Activated CD4-positive, alpha-beta T cell treated with anti-CD3 and anti-CD28 coated beads, Interleukin-2, amount 50 U/mL, for 48 hours (primary cell): ENCODE measurements at regions not wholly inside any gene's neighbourhood (a gene's known extent, or its start where the extent isn't known, plus 50 kb on each side); places are given as distances from the start of the nearest gene placed in this dataset.
"Not testable (repeated sequence)": the region's sequence is repeated elsewhere in the genome, so short reads cannot be mapped to it uniquely, and the experiment has no call there.

Source experiments
- DNase-seq, 2 experiments: peaks; one replicate each; pipeline ENCODE4 v3.0.0-alpha.2; 2020

DNA sequence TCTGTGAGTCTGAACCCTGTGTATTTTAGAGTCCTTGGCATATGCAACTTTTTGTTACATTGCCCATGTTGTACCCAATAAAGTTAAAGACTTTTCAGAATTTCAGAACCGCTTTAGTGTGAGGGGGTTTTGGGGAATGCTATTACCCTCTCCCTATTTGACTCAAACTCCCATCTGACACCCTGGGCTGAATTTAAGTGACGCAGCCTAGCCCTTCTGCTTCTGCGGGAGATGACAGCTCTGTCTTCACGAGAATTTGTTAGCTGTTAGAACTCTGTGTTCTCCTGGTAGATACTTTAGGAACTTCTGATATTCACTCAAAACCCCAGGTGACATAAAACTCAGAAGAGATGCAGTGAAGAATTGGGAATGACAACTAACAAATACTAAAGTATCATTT is 500.6 kb upstream of the ID4 start:
- DNase-seq: no peak

GRCh38 chr6:19337101-19337500 is 500.1 kb upstream of the ID4 start:
- DNase-seq: no peak

DNA sequence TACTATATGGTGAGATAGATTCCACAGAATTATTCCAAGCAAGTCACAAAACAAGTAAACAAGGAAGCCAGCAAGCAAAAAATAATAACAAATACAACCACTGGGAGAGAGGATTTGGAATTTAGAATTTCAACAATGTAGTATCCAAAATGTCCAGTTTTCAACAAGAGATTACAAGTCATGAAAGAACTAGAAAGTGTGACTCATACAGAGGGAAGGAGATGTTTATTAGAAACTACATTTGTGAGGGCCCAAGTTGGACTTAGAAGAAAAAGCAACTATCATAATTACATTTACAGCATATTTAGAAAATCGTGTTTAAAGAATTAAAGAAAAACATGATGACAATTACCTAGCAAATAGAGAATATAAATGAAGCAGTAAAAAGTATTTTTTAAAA is 494.6 kb upstream of the ID4 start:
- no peak for DNase-seq

DNA sequence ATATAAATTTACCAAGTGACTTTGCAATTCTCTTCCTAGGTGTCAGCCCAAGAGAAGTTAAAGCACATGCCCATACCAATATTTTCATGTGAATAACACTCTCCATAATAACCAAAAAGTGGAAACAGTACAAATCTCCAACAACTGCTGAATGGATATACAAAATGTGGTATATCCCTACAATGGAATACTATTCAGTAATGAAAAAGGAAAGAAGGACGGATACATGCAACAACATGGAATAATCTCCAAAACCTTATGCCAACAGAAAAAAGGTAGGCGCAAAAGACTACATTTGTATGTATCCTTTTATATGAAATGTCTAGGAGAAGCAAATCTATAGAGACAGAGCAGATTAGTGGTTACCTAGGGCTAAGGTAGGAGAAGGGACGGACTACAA is 487.7 kb upstream of the ID4 start:
- DNase-seq: no peak

GRCh38 chr6:19354181-19354580 is 483.0 kb upstream of the ID4 start:
- no peak for DNase-seq

- DNase-seq: no peak
Measured at GRCh38 chr6:19356692-19357091, 480.5 kb upstream of the ID4 start.

- no peak for DNase-seq
Measured at GRCh38 chr6:19362396-19362795, 474.8 kb upstream of the ID4 start.

- no peak for DNase-seq
Measured at GRCh38 chr6:19368511-19368910, 468.7 kb upstream of the ID4 start.

DNA sequence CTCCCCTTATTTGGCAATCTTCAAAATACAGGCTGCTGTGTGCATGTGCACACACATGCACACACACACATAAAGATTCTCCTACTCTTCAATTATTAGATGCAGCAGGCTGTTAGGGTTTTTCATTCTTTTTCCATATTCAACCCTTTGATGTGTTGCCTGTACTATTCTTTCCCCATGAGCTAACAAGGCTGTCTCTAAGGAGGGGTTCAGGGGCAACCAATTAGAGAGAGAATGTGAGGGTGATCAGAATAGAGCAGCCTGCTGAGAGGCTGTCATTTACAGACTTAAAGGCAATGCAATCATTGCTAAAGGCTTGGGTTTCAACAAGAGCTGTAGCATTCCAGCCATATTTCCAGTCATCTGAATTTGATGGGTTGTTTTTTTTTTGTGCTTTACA is 467.4 kb upstream of the ID4 start:
- DNase-seq: no peak

- DNase-seq: no peak
Measured at GRCh38 chr6:19370831-19371230, 466.3 kb upstream of the ID4 start.

DNA sequence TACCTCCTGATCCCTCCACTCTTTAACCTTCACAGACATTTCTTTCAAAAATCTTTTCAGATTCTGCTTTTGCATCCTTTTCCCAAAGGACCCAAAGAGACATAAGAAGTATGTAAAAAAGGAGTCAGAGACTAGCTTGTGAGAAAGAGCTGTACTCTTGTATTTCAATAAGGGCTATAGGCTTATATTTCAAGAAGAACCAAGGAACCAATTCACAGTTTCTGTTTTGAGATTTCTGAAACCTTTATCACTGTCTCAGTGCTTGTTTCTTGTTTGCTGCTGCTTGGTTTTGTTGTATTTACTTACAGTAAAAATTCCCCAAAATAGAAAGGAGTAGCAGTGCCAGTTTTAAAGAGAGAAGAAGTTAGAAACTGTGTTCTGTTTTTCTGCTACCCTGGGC is 461.6 kb upstream of the ID4 start:
- DNase-seq: no peak

- DNase-seq: no peak
Measured at GRCh38 chr6:19377722-19378121, 459.4 kb upstream of the ID4 start.

GRCh38 chr6:19380293-19380692 is 456.9 kb upstream of the ID4 start:
- no peak for DNase-seq

- no peak for DNase-seq
Measured at GRCh38 chr6:19382676-19383075, 454.5 kb upstream of the ID4 start.

DNA sequence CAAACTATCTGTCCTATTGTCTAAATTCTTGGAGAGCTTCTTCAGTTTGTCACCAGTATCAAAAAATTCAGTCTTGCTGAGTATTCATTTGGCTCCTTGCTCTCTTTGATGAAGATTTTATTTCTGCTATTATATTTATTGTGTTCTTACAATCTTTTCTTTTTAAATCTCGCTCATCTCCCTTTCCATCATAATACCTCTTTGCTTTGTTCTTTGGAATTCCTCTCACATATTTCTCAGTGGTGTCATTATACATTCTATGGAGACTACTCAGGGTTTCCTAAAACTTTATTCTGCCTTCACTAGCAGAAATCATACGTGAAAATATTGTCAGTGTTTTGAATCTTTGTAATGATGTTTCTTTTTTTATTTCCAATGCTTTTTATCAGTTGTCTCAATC is 445.2 kb upstream of the ID4 start:
- DNase-seq: no peak

- no peak for DNase-seq
Measured at GRCh38 chr6:19394051-19394450, 443.1 kb upstream of the ID4 start.

DNA sequence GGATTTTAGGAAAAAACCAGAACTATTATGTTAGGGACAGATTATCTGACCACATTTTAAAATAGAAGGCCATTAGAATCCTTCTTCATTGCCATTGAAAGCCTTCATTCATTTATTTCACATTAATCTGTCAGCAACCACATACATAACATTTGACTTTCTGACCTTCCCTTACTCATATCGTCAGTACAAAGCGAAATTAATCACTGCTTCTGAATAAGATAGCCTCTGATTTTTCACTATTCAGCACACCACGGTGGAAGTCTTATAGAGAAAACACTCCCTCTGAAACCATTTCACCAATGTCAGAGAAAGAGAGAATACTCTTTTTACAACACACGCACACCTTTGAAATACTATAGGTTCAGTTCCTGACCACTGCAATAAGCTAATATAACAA is 442.5 kb upstream of the ID4 start:
- DNase-seq: no peak

DNA sequence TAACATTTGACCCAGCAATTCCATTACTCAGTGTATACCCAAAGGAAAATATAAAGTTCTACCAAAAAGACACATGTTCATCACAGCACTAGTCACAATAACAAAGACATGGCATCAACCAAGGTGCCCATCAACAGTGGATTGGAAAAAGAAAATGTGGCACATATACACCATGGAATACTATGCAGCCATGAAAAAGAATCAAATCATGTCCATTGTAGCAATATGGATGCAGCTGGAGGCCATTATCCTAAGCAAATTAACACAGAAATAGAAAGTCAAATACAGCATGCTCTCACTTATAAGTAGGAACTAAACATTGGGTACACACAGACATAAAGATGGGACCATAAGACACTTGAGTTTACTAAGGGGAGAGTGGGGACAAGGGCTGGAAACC is 441.9 kb upstream of the ID4 start:
- DNase-seq: no peak

DNA sequence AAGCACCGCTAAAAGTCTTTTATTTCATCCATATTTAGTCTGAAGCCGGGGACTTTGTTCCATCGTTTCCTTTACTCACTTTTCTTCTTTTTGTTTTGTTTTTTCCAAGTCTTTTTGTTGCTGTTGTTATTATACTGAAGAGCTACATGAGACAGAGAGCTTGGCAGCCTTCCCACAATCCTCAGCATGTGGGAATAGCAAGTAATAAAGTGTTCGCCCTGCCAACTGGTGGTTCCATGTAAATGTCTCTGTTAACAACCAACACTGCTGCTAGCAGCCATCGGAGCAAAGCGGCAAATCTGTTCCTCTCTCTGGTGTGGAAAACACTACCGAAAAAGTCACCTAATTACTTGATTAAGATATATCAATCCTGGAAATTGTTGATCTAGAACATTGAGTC is 437.8 kb upstream of the ID4 start:
- DNase-seq: no peak

DNA sequence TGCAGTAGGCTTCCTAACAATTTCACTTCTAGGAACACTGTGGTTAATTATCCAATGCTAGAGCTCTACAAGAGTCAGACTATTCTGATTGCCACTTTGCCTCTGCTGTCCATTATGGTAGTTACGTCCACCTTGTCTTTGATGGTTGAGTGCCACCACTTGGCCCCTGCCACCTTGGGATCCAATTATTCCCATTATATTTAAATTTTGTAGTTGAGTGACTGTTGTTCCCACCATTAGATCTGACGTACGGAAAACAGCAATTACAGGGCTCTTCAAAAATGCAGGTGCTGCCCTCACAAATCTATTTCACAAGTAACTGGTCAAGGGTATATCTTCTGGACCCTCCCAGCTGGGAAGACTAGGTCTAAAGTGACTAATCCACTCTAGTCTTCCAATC is 432.3 kb upstream of the ID4 start:
- not testable (repeated sequence) for DNase-seq

DNA sequence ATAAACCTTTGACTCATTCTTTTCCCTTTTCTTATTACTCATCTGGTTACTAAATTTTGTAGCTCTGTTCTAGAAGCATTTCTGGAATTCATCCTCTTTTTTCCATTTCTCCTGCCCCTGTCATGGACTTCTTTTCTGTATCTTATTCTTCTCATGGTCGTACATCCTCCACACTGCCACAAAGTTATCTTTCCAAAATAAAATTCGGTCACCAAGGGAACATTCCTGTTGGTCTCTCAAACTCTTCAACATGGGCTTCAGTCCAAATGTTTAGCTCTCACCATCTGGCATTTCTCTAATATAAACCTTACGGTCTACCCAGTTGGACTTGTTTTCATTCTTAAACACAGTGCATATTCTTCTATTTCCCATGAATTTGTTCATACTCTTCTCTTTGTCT is 428.8 kb upstream of the ID4 start:
- DNase-seq: no peak

DNA sequence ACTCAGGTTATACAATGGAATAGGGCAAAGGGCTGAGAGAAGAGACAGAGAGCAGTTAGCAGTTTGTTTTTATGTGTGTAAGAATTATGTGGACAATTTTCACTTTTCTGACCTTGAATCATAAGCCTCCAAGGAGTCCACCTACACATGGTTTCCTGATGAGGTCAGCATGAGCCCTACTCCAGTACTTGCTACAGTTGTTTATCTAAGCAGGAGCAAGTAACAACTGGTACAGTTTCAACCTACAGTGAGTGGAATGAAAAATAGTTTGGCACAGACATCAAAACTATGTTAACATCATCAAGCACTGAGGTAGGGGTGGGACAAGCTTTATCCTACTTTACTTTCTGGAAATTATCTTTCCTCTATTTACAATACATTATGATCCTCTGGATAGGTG is 426.7 kb upstream of the ID4 start:
- no peak for DNase-seq

DNA sequence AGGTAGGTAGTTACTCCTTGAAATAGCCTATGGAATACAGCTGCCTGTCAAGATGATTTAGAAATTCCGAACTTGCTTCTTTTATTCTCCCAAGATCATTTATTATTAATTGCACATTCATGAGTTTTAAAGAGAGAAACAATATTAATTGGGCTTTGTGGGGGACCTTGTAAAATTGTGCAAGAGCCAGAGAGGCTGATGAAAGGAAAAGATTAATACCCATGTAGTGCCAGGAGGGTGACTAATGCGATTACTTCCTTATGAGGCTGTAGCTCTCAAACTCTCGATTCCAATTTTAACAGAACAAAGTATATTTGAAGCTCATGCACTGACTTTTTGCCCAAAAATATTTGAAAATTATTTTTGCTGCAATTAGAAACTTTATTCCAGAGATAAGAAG is 423.8 kb upstream of the ID4 start:
- no peak for DNase-seq

- DNase-seq: no peak
Measured at GRCh38 chr6:19415605-19416326, 421.4 kb upstream of the ID4 start.

DNA sequence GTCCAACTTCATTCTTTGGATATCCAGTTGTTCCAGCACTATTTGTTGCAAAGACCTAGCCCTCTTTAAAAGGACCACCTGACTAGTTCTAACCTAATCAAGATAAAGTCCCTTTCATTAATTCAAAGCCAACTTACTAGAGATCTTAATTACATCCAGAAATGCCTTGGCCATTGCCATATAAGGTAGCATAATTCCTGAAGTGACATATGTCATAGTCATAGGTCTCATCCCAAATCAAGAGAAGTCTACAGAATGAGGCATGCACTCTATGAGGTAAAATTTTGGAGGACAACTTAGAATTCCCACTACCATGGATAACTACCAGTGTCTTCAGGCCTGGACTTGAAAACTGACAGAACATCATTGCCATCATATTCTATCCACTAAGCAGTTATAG is 420.4 kb upstream of the ID4 start:
- DNase-seq: no peak

DNA sequence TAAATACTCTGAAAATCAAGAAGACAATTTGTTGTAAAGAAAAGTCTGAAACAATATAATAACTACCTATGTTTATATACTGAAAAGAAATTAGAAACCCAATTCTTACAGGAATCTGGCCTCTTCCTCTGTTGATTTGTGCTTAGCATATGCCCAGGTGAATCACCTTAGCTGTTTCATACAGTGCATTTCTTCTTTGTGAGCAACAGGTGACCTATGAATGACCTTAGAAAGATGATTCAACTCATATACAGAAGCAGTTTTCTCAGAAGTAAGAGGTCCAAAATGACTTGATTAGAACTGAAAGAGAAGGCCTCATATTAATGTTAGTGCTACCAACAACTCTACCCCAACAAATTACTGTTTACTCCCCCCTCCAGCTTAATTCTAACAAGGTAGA is 419.5 kb upstream of the ID4 start:
- DNase-seq: no peak
